WERI-Rb-1 (cell line): ENCODE measurements at regions not wholly inside any gene's neighbourhood (a gene's known extent, or its start where the extent isn't known, plus 50 kb on each side); places are given as distances from the start of the nearest gene placed in this dataset.
"Not testable (repeated sequence)": the region's sequence is repeated elsewhere in the genome, so short reads cannot be mapped to it uniquely, and the experiment has no call there.

Experiments
- DNase-seq: peaks from one replicate; pipeline ENCODE4 v3.0.0-alpha.2; 2020
- H3K27ac ChIP-seq: fragments of 250-450 bp; sonication (Bioruptor Pico); 2 replicates; pipeline ENCODE4 v1.5.1; 2020; ENCODE audit warnings: mild to moderate bottlenecking, moderate library complexity
- H3K27me3 ChIP-seq: fragments of 250-450 bp; sonication (Bioruptor Pico); 2 replicates; pipeline ENCODE4 v1.5.1; 2021; ENCODE audit warnings: mild to moderate bottlenecking, low read depth, moderate library complexity; ENCODE audit not compliant: insufficient read depth, severe bottlenecking
- H3K36me3 ChIP-seq: fragments of 250-450 bp; sonication (Bioruptor Pico); 2 replicates; pipeline ENCODE4 v1.5.1; 2020; ENCODE audit warnings: mild to moderate bottlenecking, moderate library complexity
- H3K4me3 ChIP-seq: 2 replicates; pipeline ENCODE4 v1.5.1; 2011; ENCODE audit warnings: low read depth, mild to moderate bottlenecking, control low read depth, low read length
- H3K9me3 ChIP-seq: fragments of 250-450 bp; sonication (Bioruptor Pico); 2 replicates; pipeline ENCODE4 v1.5.1; 2021; ENCODE audit warnings: mild to moderate bottlenecking, moderate library complexity; ENCODE audit not compliant: severe bottlenecking
- TF ChIP-seq, protein P1 (sequence below): IDR thresholded peaks from 2 replicates; pipeline ENCODE4 v1.5.1; 2011; ENCODE audit warnings: low read depth, mild to moderate bottlenecking, control low read depth, inconsistent platforms, low read length

DNA sequence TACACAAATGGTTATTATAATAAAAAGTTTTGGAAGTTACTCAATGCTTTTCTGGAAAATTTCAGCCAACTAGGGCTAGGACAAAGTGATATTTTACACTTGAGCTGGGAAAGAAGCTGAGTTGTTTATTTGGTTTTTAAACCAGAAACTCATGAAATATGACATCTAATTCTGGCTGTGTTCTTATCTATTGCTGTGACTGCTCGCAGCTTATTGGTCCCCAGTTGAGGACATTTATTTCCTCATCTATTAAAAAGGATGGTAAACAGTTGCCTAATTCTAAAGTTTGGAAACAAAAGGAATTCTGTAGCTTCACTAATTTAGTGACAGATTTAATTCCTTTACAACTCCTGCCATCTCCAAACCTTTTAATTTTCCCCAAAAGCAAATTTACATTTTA lies 487.6 kb upstream of the IL12A start:
- Histone ChIP-seq H3K27ac (no peak overlapping the region), H3K27me3 (peaks cover 2% of the 10 kb centered on the region), H3K36me3 (no peaks in the 10 kb centered on the region), H3K4me3 (no peak overlapping the region), H3K9me3 (no peaks in the 10 kb centered on the region)
- DNase-seq = no peak
- TF ChIP-seq, protein P1, sequence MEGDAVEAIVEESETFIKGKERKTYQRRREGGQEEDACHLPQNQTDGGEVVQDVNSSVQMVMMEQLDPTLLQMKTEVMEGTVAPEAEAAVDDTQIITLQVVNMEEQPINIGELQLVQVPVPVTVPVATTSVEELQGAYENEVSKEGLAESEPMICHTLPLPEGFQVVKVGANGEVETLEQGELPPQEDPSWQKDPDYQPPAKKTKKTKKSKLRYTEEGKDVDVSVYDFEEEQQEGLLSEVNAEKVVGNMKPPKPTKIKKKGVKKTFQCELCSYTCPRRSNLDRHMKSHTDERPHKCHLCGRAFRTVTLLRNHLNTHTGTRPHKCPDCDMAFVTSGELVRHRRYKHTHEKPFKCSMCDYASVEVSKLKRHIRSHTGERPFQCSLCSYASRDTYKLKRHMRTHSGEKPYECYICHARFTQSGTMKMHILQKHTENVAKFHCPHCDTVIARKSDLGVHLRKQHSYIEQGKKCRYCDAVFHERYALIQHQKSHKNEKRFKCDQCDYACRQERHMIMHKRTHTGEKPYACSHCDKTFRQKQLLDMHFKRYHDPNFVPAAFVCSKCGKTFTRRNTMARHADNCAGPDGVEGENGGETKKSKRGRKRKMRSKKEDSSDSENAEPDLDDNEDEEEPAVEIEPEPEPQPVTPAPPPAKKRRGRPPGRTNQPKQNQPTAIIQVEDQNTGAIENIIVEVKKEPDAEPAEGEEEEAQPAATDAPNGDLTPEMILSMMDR = no peak

DNA sequence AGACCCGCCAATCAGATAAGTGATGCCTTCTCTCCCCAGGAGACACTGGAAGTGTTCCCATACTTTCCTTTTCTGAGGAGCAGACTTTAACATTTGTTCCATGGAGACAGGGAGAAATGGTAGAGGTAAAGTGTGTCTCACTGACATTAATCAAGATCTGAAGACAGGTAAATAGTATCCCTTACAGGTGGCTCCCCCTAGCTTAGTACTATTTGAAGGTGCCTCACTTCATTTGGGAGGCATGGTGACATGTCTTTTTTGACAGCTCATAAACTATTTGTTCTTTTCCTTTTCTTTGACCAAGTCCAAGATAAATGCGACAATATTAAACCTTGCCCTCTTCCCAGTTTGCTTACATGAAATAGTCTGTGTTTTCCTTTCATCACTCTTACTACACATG lies 485.6 kb upstream of the IL12A start:
- no peak for DNase-seq
- no peaks in the 10 kb centered on the region for H3K36me3 ChIP-seq
- H3K4me3 ChIP-seq = no peak overlapping the region
- TF ChIP-seq, protein P1 = no peak
- no peaks in the 10 kb centered on the region for H3K9me3 ChIP-seq
- no peak overlapping the region for H3K27ac ChIP-seq
- peaks cover 2% of the 10 kb centered on the region for H3K27me3 ChIP-seq

DNA sequence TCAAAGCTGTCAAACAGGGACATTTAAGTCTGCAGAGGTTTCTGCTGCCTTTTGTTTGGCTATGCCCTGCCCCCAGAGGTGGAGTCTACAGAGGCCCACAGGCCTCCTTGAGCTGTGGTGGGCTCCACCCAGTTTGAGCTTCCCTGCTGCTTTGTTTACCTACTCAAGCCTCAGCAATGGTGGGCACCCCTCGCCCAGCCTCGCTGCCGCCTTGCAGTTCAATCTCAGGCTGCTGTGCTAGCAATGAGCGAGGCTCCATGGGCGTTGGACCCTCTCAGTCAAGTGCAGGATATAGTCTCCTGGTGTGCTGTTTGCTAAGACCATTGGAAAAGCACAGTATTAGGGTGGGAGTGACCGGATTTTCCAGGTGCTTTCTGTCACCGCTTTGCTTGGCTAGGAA lies 477.6 kb upstream of the IL12A start:
- DNase-seq, H3K27me3 ChIP-seq, H3K4me3 ChIP-seq, H3K27ac ChIP-seq, H3K36me3 ChIP-seq, H3K9me3 ChIP-seq: not testable (repeated sequence)

DNA sequence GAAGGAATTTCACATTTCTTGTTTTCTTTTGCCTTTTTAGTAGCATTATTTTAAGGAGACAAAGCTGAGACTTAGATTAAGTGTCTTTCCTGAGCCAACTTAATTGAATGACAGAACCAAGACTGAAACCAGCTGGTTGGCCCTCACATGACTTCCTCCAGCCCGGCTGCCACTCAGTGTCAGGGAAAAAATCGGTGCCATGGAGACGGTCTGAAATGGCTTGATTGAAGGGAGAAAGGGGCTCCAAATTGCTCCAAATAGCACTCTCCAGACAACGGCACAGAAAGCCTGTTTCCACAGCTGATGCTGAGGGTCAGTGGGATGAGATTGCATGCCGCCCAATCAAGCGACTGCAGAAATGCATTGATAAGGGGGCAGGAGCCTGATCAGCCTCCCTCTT lies 475.2 kb upstream of the IL12A start:
- no peak overlapping the region for H3K4me3 ChIP-seq
- DNase-seq = no peak
- no peaks in the 10 kb centered on the region for H3K9me3 ChIP-seq
- TF ChIP-seq, protein P1 = no peak
- H3K27ac ChIP-seq = no peak overlapping the region
- no peaks in the 10 kb centered on the region for H3K27me3 ChIP-seq
- H3K36me3 ChIP-seq = no peaks in the 10 kb centered on the region

DNA sequence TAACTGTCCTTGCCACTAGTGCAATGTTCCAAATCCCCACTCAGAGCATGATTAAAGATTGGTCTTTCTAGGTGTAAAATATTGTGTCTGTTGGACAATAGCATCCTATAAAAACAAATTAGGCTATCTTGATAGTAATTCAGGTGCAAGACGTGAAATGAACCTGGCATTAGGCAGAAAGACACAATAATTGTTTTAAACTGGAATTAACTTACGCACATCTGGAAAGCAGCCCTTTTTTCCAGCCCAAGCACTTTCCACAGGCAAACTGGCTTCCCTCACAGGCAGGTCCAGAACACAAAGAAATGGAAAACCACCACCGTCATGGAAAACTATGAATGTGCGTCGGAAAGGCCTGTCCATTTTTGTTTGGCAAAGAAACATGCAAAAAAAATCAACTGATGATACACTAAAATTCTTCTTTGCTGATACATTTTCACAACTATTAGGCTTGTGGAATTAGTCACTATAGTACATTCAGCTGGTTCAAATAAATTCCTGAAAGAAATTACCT lies 474.7 kb upstream of the IL12A start:
- Histone ChIP-seq H3K4me3 (no peak overlapping the region), H3K27ac (no peak overlapping the region), H3K36me3 (no peaks in the 10 kb centered on the region), H3K9me3 (no peaks in the 10 kb centered on the region), H3K27me3 (no peaks in the 10 kb centered on the region)
- no peak for DNase-seq
- TF ChIP-seq, protein P1 = no peak

DNA sequence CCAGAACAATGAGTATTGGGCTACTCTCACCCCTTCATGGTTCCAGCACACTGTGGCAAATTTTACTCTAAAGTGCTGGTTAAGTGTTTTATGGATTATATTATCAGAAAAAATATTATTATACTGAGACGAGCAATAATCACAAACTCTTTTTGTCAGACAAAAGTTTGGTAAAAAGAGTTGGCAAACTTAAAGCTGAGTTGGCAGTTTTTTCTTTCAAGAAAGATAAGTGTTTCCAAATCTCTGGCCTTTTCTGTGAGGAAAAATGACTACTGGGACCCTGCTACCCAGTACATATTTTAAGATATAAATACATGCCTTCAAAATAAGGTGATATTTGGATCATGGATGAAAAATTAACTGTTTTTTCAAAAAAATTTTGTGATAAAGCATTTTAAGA lies 471.5 kb upstream of the IL12A start:
- H3K9me3 ChIP-seq = no peaks in the 10 kb centered on the region
- no peak for DNase-seq
- no peaks in the 10 kb centered on the region for H3K36me3 ChIP-seq

More for the DNA sequence above, 471.5 kb upstream of the IL12A start:
- H3K4me3 ChIP-seq = no peak overlapping the region
- H3K27me3 ChIP-seq = no peaks in the 10 kb centered on the region
- TF ChIP-seq, protein P1 = no peak
- H3K27ac ChIP-seq = no peak overlapping the region
